HG02759 (cell line): ENCODE measurements at regions not wholly inside any gene's neighbourhood (a gene's known extent, or its start where the extent isn't known, plus 50 kb on each side); places are given as distances from the start of the nearest gene placed in this dataset.
"Not testable (repeated sequence)": the region's sequence is repeated elsewhere in the genome, so short reads cannot be mapped to it uniquely, and the experiment has no call there.

Source experiments
- ATAC-seq: cut with Tn5 transposase; IDR thresholded peaks from one replicate; pipeline ENCODE4 v1.9.1; 2021; ENCODE audit warnings: mild to moderate bottlenecking, moderate library complexity; ENCODE audit not compliant: unreplicated experiment

DNA sequence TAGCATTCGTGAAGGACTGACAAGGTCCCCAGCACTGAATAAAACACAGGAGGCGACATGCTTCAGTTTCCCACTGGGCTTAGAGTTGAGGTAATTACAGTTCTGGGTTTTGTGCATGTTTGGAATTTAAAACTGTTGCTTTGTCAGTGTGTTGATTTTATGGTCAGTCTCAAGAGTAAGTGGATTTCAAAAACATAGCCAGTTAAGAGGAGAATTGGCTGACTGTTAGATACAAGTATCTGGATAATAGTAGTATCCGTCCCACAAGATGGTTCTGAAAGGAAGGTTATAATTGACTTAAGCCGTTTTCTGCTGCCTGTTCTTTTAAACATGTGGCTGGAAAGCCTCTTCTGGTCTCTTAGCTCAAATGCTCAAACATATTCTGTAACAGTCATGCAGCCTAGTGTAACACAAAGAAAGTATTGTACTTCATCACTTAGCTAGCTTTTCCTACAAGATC lies 170.9 kb downstream of the POLR1F start:
- no peak for ATAC-seq

GRCh38 chr7:19533266-19533665 lies 175.6 kb downstream of the POLR1F start:
- no peak for ATAC-seq

- no peak for ATAC-seq
These were observed 178.0 kb downstream of the POLR1F start for GRCh38 chr7:19530852-19531251.

DNA sequence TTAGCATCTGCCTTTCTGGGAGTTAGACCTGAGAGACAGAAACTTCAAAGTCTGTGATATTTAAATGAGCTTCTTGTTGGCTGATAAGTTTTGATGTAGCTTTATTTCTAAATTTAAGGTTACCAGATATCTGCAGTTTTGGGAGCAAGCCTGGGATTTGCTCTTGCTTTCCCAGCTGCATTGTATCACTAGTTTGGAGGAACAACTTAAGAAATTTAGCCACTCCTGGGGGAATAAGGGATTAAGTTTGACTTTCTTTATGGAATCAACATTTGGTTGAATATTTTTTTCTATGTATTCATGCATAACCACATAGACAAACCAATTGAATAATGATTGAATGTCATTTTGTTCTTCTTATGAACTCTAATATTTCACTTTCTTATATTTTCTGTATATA lies 178.6 kb downstream of the POLR1F start:
- ATAC-seq: no peak

DNA sequence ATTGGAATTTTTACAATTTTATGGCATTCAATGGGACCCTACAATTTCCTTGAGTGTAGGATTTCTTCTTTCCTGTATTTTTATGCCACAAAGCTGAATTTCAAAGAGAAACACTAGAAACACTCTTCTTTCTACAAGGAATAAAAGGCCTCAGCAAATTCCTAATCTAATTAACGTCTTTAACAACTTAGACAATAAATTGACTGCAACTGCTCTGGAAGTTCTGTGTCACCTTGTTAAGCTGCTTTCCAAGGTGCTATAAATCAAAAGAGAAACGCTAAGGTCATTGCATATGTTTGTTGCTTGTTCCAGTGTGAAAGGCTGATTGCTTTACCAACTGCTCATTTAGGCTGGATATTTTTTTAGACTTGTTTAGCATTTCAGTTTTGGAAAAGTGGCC lies 182.2 kb downstream of the POLR1F start:
- no peak for ATAC-seq

GRCh38 chr7:19522486-19522885 lies 186.4 kb downstream of the POLR1F start:
- no peak for ATAC-seq

GRCh38 chr7:19520392-19520791 lies 188.4 kb downstream of the POLR1F start:
- no peak for ATAC-seq

DNA sequence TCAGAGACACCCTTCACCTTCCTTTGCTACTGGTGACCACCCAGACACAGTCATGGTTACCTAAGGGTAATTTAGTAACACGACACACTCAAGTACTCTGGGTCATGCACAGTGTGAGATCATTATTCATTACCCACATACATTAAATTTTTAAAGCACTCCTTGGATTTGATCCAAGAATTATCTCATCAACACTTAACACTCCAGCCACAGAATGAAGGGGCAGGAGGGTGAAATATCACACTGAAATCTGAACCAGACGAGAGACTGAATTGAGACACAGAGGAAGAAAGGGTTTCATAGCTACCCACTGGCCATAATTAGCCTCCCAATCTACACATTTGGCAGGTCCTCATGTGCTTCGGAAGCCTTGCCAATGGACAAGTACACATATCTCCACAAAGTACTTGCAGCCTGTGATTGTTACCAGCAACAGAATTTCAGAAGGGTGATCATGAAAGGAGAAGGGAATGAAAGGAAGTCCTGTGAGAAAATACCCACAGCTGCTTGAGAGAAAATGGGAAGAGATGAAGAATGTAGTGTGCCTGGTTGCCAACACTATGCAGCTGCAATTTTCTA lies 189.3 kb downstream of the POLR1F start:
- ATAC-seq: no peak

DNA sequence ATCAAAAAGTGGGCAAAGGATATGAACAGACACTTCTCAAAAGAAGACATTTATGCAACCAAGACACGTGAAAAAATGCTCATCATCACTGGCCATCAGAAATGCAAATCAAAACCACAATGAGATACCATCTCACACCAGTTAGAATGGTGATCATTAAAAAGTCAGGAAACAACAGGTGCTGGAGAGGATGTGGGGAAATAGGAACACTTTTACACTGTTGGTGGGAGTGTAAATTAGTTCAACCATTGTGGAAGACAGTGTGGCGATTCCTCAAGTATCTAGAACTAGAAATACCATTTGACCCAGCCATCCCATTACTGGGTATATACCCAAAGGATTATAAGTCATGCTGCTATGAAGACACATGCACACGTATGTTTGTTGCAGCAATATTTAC lies 191.3 kb downstream of the POLR1F start:
- not testable (repeated sequence) for ATAC-seq

DNA sequence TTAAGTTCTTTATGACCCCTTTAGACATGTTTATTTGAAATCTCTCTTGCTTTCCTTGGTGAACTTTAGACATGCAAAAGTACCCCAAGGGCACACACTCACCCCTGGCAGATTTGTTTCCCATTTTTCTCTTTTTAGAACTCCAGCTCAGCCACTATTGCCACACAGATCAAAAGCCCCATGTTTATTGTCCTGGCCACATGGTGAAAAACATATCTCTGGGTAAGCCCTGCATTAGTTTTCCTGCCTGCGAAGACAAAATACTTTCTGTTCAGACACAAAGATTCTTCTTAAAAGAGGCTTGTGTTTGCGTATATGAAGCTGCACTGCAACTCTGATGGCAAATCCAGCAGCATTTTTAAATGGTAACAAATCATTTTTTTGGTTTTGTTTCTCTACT lies 200.0 kb downstream of the POLR1F start:
- no peak for ATAC-seq

GRCh38 chr7:19508124-19508523 lies 200.7 kb downstream of the POLR1F start:
- ATAC-seq: no peak

DNA sequence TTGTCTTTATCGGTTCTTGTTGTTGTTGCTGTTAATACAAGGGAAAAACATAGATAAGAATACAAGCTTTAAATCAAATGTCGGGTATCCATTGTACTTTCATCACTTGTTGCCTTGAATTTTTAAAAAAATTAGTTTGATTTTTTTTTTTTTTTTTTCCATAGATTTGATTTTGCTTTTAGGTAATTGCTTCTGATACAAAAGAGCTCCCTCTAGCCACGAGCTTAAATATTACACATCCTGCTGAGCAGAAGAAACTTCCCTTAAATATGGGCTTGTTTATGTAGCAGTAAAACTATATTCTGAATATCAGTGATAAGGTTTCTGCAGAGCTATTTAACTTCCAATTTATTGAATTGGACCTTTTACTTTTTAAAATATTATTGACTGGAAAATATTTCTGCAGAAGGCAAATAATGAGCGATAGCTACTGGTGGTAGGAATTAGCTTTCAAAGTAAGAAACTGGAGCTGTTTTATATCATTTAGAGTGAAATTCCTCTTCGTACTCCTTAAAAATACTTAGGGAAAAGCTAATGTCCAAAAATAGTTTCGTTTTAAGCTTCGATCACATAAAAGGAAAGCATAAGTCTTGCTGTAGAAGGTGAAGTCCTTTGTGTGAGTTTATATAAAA lies 216.9 kb downstream of the POLR1F start:
- ATAC-seq: peak; percentile 57

GRCh38 chr7:19491371-19491770 lies 217.5 kb downstream of the POLR1F start:
- ATAC-seq: no peak

- ATAC-seq: no peak
These were observed 219.5 kb downstream of the POLR1F start for GRCh38 chr7:19489162-19489820.

GRCh38 chr7:19488056-19488455 lies 220.8 kb downstream of the POLR1F start:
- no peak for ATAC-seq

GRCh38 chr7:19482628-19483027 lies 226.2 kb downstream of the POLR1F start:
- no peak for ATAC-seq

DNA sequence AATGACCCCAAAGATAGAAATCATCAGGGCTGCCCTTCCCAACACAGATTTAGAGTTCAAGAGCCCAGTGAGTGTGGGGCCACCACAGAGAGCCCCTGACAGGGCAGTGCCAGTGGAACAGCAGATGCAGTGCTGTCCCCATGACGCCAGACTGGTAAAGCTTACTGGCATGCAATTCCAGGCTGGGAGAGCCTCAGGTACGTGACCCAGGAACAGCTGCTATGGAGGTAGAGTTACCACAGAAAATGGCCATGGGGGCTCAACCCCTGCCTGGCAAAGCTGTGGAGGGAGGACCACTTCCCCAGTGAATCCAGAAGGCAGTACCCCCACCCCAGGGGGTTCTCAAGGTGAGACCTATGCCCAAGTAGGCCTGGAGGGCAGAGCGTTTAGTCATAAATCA lies 228.5 kb downstream of the POLR1F start:
- no peak for ATAC-seq

DNA sequence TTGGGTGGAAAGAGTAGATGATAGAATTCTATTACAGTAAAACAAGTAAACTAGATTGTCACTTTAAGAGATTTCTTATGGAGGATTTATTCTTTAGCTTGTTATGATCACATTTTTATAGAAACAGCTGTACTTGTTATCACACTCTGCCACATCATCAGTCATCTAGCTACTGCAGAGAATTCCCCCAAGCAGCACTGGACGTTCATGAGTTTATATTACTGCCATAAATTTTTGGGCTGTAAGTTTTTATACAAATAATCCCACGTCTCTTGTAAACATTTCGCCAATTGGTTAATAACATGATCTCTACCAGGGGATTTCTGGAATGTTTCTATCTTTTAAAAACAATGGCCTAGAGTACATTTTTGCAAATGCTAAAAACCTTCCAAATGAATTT lies 238.8 kb downstream of the POLR1F start:
- no peak for ATAC-seq

GRCh38 chr7:19465861-19466260 lies 243.0 kb downstream of the POLR1F start:
- no peak for ATAC-seq

DNA sequence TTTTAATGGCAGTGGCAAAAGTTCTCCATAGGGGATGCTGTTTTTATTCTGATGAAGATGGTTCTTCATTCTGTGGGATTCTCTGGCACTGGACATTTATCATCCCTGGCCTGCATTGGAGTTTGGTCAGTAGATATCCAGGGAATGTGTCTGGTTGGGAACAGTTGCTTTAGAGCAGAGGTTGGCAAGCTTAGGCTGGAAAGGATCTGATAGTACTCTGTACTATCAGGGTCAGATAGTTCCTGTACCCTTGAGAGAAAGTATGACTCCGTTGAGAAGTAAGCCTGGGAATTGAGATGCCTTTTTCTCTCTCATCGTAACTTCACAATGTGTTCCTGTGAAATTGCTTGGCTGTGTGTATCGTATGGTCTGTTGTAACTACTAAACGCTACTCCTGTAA lies 244.1 kb downstream of the POLR1F start:
- ATAC-seq: no peak

- no peak for ATAC-seq
These were observed 244.6 kb downstream of the POLR1F start for GRCh38 chr7:19464241-19464640.

GRCh38 chr7:19463581-19463980 lies 245.3 kb downstream of the POLR1F start:
- no peak for ATAC-seq
